ENCODE measurements at regions not wholly inside any gene's neighbourhood (a gene's known extent, or its start where the extent isn't known, plus 50 kb on each side); places are given as distances from the start of the nearest gene placed in this dataset.

DNA sequence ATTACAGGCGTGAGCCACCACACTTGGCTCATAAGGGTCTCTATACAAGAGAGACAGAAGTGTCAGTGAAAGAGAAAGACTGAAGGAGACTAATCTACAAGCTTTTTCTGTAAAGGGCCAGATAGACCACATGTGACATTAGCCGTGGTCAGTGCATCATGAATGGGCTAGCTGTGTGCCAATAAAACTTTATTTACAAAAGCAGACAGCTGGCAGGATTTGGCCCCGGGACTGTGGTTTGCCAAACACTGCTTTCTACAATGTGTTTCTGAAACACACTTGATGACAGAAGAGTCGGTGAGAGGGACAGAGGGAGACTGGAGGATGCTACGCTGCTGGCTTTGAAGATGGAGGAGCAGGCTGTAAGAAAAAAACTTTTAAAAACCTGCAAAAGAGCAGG lies 285.4 kb downstream of the TFAP2C start:
- H3K18ac ChIP-seq (ENCODE audit: insufficient read length, low read depth, low read length), result no peak overlapping the region
- Mint-ChIP-seq H3K9me3 (no peaks in the 10 kb centered on the region), H3K27ac (no peak overlapping the region), H3K27me3 (ENCODE audit: low read depth) (peaks cover 29% of the 10 kb centered on the region), H3K4me3 (no peak overlapping the region), H3K36me3 (ENCODE audit: insufficient read depth in 1 of 3, low read depth in 3 of 3) (no peaks in the 10 kb centered on the region; a peak in 2 of 7 replicates), H3K4me1 (peaks cover 21 to 34% of the 10 kb centered on the region in 2 experiments)
- H2BK120ac ChIP-seq (ENCODE audit: low read depth, low read length, poor library complexity, severe bottlenecking), result no peak overlapping the region
- no peak overlapping the region for H3K23ac ChIP-seq (ENCODE audit: insufficient read length, low read depth, low read length)
- H3K79me2 ChIP-seq (ENCODE audit: insufficient read depth, low read length), result no peaks in the 10 kb centered on the region
- no peak overlapping the region for H2BK12ac ChIP-seq (ENCODE audit: insufficient read length, low read depth, low read length)
- no peak overlapping the region for H4K5ac ChIP-seq (ENCODE audit: insufficient read length, low read depth, low read length)
- no peaks in the 10 kb centered on the region for H3K79me1 ChIP-seq (ENCODE audit: insufficient read depth, low read depth, low read length, poor library complexity, severe bottlenecking)
- no peak overlapping the region for H2AFZ ChIP-seq (ENCODE audit: low read length)
- no peak overlapping the region for H3K9ac ChIP-seq (ENCODE audit: extremely low read depth, insufficient read length, low read length)
- H2BK20ac ChIP-seq (ENCODE audit: low read depth, low read length, poor library complexity, severe bottlenecking), result no peak overlapping the region
- H3K27ac ChIP-seq (ENCODE audit: insufficient read length, low read depth, low read length), result no peak overlapping the region
- no peak overlapping the region for H3T11ph ChIP-seq (ENCODE audit: low read length)
- no peak overlapping the region for H3K4me2 ChIP-seq (ENCODE audit: insufficient read depth, insufficient read length, low read length)
- H3K27me3 ChIP-seq (ENCODE audit: insufficient read depth, low read length), result no peaks in the 10 kb centered on the region
- H4K91ac ChIP-seq (ENCODE audit: insufficient read length, low read depth, low read length), result no peak overlapping the region
- H4K8ac ChIP-seq (replicated peaks; ENCODE audit: insufficient read length, low read depth, low read length), result no peak overlapping the region
- H2BK15ac ChIP-seq (ENCODE audit: low read depth, low read length), result no peak overlapping the region
- no peak for DNase-seq
- H3K4ac ChIP-seq (ENCODE audit: low read depth, low read length), result no peak overlapping the region
- TF ChIP-seq, protein P1, sequence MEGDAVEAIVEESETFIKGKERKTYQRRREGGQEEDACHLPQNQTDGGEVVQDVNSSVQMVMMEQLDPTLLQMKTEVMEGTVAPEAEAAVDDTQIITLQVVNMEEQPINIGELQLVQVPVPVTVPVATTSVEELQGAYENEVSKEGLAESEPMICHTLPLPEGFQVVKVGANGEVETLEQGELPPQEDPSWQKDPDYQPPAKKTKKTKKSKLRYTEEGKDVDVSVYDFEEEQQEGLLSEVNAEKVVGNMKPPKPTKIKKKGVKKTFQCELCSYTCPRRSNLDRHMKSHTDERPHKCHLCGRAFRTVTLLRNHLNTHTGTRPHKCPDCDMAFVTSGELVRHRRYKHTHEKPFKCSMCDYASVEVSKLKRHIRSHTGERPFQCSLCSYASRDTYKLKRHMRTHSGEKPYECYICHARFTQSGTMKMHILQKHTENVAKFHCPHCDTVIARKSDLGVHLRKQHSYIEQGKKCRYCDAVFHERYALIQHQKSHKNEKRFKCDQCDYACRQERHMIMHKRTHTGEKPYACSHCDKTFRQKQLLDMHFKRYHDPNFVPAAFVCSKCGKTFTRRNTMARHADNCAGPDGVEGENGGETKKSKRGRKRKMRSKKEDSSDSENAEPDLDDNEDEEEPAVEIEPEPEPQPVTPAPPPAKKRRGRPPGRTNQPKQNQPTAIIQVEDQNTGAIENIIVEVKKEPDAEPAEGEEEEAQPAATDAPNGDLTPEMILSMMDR (conservative IDR thresholded peaks at IDR 0.05), result no peak
- peaks cover 5% of the 10 kb centered on the region; the same call in 1 of the 2 replicates for H3K4me1 ChIP-seq (ENCODE audit: insufficient read depth, low read length)
- H3K56ac ChIP-seq (ENCODE audit: insufficient read length, low read depth, low read length), result no peak overlapping the region
- no peaks in the 10 kb centered on the region for H3K9me3 ChIP-seq (ENCODE audit: control insufficient read depth, low read depth, low read length)
- no peak overlapping the region for H2AK5ac ChIP-seq (ENCODE audit: insufficient read length, low read length)
- H3K23me2 ChIP-seq (ENCODE audit: insufficient read length, low read depth, low read length, poor library complexity, severe bottlenecking), result no peaks in the 10 kb centered on the region
- no peak overlapping the region for H3K14ac ChIP-seq (ENCODE audit: insufficient read depth, low read length)
- no peaks in the 10 kb centered on the region for H4K20me1 ChIP-seq (ENCODE audit: control insufficient read depth, insufficient read depth, insufficient read length)
- no peak overlapping the region for H2BK5ac ChIP-seq (ENCODE audit: insufficient read length, low read length)
- no CpG with 5 or more reads among the region's 5 CpGs for WGBS (ENCODE audit: extremely low coverage, insufficient read length, low lambda C conversion rate)
